HG03520 (cell line): ENCODE measurements at regions not wholly inside any gene's neighbourhood (a gene's known extent, or its start where the extent isn't known, plus 50 kb on each side); places are given as distances from the start of the nearest gene placed in this dataset.

ENCODE experiments used
- ATAC-seq: cut with Tn5 transposase; IDR thresholded peaks from one replicate; pipeline ENCODE4 v1.9.1; 2021; ENCODE audit warnings: mild to moderate bottlenecking, moderate library complexity; ENCODE audit not compliant: unreplicated experiment

- no peak for ATAC-seq
These were observed 143.3 kb upstream of the ADAMTSL1 start for GRCh38 chr9:18330401-18331309.

DNA sequence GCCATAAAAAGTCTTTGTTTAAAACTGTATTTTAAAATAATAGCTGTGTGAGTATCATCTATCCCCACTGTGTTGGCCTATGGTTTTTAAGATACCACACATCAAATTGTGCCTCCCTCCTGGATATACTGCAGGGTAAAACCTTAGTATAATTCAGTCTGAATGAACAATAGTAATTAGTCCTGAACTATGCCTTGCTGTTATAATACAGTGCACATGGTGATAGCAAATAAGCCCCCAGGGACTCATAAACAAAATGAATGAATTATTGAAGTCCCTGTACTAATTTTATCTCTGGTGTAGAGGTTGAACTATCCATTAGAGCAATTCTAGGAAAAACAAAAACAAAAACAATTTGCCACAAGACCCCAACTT lies 142.7 kb upstream of the ADAMTSL1 start:
- no peak for ATAC-seq

- ATAC-seq = no peak
These were observed 142.1 kb upstream of the ADAMTSL1 start for GRCh38 chr9:18331808-18332209.

GRCh38 chr9:18333157-18333556 lies 140.8 kb upstream of the ADAMTSL1 start:
- no peak for ATAC-seq

GRCh38 chr9:18335825-18336224 lies 138.1 kb upstream of the ADAMTSL1 start:
- no peak for ATAC-seq

GRCh38 chr9:18338042-18338441 lies 135.9 kb upstream of the ADAMTSL1 start:
- ATAC-seq = no peak

DNA sequence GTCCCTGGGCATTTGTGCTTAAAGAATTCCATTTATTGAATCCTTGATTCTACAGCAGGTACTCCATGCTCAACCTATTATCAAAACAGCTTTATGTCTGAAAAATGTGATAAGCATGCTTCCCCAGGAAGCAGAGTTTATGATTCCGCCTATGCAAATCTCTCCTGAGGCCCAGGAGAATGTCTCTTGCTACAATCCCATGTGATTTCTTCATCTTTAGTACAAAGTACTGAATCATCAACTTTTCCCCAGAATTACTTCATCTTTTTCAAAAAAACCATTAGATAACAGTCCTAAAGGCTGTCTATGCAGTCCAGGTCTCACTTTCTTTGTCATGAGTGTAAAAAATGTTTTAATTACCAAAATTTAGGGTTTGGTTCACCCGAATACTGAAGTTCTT lies 130.2 kb upstream of the ADAMTSL1 start:
- no peak for ATAC-seq

DNA sequence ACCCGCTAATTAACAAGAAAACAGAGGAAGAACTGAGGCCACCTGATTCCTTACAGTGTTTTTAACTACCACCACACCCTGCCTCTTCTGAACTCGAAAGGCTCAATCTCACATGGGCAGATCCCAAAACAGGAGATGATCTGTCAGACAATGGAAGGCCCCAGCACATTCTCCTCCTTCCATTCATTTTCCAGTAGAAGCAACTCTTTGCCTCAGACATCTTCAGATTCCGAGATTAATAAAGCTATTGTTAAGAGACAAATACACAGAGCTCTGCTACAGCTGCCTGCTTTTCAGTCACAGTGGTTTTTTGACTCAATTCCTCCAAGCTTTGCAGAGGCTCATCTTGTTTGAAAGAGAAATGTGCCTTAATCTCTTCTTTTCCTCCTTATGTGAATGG lies 127.2 kb upstream of the ADAMTSL1 start:
- ATAC-seq = no peak

DNA sequence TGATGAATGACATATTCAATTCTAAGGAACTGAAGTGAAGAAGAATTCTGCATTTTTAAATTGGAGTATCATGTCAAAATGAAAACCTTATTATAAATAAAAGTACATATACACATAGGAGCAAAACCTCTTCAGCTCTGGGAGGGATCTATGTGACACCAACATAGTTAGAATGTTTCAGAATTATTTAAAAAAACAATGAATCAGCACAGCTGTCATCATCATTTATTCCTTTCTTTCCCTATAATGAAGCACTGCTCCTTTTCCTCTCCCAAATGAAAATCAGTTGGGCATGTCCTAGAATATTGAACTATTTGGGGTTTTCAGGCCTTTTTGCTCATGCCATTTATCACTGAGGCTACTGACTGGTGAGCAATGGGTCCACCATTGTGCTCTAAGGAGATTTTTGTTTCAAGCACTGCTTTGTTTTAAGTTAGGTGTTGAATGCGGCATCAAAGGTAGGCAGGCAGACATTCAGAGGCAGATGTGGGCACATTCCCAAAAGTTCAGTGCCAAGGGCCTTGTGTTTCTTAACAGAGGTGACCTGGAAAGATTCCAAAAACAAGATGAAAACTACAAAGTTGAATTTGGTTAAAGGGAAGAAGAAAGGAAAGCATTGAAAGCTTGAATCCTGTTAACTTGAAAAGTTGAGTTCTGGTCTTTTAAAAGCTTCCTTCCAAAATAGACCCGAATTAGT lies 126.4 kb upstream of the ADAMTSL1 start:
- no peak for ATAC-seq

DNA sequence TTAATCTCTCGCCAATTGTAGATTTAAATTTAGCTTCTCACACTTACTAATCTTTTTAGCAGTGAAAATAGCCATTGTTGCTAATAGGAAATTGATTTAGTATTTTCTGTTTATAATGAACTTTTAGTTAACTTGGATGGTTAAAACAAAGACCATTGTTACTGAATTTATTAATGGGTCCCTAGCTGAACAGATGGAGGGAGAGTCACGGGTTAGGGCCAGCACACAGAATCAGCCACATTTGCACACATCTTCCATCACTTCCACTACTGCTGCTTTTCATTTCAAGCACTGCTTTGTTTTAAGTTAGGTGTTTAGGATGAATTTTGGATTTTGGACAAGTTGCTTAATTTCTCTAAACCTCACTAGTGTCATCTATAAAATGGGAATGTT lies 125.9 kb upstream of the ADAMTSL1 start:
- no peak for ATAC-seq

GRCh38 chr9:18349530-18349929 lies 124.4 kb upstream of the ADAMTSL1 start:
- ATAC-seq = no peak

- ATAC-seq = no peak
These were observed 123.9 kb upstream of the ADAMTSL1 start for GRCh38 chr9:18350036-18350435.

- ATAC-seq = no peak
These were observed 122.9 kb upstream of the ADAMTSL1 start for GRCh38 chr9:18350995-18351595.

- no peak for ATAC-seq
These were observed 121.2 kb upstream of the ADAMTSL1 start for GRCh38 chr9:18352711-18353110.

DNA sequence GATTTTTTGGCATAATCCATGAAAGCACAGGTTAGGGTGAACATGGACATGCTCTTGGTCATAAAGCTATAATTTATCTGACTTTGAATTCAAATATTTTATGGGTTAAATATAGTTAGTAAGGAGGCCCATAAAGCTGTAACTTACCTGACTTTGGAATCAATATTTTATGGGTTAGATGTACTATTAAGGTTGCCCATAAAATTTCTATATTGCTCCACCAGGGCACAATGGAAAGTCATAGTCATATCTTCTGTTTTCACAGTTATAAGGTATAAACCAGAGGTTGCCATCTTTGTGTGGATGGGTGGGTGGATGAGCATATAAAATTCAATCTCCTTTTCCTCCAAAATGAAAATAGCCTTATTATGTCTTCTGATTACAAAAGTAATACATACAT lies 120.5 kb upstream of the ADAMTSL1 start:
- no peak for ATAC-seq

GRCh38 chr9:18357321-18357720 lies 116.6 kb upstream of the ADAMTSL1 start:
- ATAC-seq = no peak

DNA sequence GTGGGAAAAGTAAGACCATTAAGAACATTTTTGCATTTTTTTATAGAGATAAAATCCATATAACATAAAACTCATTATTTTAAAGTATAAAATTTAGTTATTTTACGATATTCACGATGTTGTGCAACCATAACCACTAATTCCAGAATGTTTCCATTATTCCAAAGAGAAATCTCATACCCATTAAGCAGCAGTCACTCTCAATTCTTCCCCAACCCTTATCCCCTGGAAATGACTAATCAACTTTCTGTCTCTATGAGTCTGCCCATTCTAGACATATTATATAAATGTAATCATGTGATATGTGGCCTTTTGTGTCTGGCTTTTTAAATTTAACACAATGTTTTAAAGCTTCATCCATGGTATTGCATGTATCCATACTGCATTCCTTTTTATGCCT lies 115.6 kb upstream of the ADAMTSL1 start:
- no peak for ATAC-seq

- no peak for ATAC-seq
These were observed 114.6 kb upstream of the ADAMTSL1 start for GRCh38 chr9:18359335-18359734.

DNA sequence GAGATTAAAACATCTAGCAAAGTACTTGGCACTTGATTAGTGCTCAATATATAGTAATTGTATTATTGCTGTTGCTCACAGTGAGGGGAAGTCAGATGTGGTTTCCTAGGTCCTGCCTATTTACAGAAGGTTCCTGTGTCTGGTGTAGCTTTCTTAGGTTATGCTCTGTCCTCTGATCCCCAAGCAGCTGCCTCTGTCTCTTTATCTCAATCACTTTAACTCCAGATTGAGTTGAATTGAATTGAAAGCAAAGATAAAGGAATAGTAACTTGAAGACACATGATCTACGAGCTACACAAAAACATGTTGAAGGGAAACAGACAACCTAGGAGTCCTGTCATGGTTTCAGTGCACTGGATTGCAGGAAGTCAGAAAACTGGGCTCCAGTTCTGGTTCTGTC lies 113.9 kb upstream of the ADAMTSL1 start:
- no peak for ATAC-seq

DNA sequence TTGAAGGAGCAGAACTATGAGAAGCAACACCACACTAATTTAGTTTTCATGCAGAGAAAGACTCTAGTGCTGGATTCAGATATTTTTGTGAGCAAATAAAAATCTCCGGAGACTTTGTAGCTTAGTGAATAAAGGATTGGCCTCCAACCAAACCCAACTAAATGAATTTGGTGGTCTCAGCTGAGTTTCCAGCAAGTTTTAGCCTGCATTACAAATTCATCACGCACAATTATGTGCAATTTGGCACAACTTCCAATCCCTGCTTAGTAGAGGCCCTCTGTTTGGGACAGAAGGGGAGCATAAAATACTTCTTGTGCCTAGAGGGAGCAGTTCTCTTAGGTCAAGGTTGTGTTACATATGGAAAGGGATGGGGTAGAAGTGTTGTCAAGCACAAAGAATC lies 112.3 kb upstream of the ADAMTSL1 start:
- no peak for ATAC-seq

DNA sequence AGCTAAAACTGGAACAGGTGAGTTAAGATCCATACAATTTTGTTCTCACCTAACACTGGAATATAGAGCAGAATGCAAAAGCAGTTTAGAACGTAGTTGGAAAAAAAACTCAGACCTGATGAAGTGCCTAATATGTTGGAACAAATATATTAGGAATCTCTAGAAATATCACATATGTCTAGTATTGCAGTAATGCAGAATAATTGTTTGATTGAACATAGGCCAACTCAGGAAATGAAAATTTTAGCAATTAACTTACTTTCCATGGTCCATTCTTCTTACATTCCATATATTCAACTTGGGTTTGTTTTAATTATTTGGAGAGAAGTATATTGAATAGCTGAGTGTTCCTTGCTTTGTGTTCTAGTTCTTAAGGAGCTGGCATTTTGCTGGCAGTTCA lies 111.8 kb upstream of the ADAMTSL1 start:
- ATAC-seq = no peak
